ENCODE measurements at regions not wholly inside any gene's neighbourhood (a gene's known extent, or its start where the extent isn't known, plus 50 kb on each side); places are given as distances from the start of the nearest gene placed in this dataset.

DNA sequence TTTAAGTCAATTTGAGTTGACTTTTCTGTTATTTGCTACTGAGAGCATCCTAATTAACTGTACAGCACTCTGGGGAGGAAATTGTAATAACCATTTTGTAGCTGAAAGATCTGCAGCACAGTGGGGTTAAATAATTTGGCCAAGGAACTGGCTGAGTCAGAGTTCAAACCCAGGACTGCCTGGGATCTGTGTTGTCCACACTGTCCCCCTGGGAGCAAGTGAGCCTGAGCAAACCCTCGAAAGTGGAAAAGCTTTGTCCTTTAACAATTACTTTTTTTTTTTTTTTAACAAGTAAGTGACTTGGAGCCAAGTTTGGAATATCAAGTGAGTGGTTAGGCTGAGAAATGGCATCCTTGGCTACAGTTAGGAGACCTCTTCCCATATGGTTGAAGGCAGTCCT lies 247.2 kb upstream of the CCDC196 start:
- TF ChIP-seq, protein P1, sequence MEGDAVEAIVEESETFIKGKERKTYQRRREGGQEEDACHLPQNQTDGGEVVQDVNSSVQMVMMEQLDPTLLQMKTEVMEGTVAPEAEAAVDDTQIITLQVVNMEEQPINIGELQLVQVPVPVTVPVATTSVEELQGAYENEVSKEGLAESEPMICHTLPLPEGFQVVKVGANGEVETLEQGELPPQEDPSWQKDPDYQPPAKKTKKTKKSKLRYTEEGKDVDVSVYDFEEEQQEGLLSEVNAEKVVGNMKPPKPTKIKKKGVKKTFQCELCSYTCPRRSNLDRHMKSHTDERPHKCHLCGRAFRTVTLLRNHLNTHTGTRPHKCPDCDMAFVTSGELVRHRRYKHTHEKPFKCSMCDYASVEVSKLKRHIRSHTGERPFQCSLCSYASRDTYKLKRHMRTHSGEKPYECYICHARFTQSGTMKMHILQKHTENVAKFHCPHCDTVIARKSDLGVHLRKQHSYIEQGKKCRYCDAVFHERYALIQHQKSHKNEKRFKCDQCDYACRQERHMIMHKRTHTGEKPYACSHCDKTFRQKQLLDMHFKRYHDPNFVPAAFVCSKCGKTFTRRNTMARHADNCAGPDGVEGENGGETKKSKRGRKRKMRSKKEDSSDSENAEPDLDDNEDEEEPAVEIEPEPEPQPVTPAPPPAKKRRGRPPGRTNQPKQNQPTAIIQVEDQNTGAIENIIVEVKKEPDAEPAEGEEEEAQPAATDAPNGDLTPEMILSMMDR (IDR thresholded peaks at IDR 0.05; ENCODE audit: low read depth, low read length) = no peak
- TF ChIP-seq EZH2phosphoT487 (IDR thresholded peaks at IDR 0.05; ENCODE audit: low read depth) = no peak
